ENCODE measurements at regions not wholly inside any gene's neighbourhood (a gene's known extent, or its start where the extent isn't known, plus 50 kb on each side); places are given as distances from the start of the nearest gene placed in this dataset.

DNA sequence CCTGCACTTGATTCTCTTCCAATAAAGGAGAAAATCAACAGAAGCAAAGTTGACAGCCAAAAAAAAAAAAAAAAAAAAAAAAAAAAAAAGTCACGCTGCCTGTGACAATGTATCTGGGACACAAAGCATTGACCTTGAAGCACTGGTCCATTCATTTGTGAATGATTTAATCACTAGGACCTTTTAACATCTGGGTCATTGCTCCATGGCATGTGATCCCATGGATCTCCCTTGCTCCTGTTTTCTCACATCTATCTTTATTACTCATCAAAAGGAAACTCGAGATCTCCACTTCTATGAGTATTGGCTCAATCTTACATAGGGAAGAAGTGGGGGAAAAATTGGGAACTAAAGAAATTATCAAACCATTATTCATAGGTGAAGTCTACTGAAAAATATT lies 89.6 kb upstream of the SMIM30 start:
- H3K4me1 ChIP-seq (ENCODE audit: insufficient read depth, low read length): no peaks in the 10 kb centered on the region
- H4K20me1 ChIP-seq (ENCODE audit: insufficient read depth, low read length): no peaks in the 10 kb centered on the region
- H3K4me3 ChIP-seq (ENCODE audit: insufficient read depth, low read length): no peak overlapping the region
- DNase-seq (ENCODE audit: insufficient read length, low spot score, missing footprints): no peak
- no peak overlapping the region for H3K27ac ChIP-seq (ENCODE audit: low read depth, low read length)
- H3K79me2 ChIP-seq (ENCODE audit: insufficient read depth, low read length): no peaks in the 10 kb centered on the region
- H2AFZ ChIP-seq (ENCODE audit: low read length): no peak overlapping the region
- H3K27me3 ChIP-seq (ENCODE audit: insufficient read depth, low read length): no peaks in the 10 kb centered on the region
- no peaks in the 10 kb centered on the region for H3K36me3 ChIP-seq (ENCODE audit: insufficient read depth, low read length)
- H3K4me2 ChIP-seq (ENCODE audit: insufficient read depth, low read length): no peak overlapping the region
- TF ChIP-seq, protein P1, sequence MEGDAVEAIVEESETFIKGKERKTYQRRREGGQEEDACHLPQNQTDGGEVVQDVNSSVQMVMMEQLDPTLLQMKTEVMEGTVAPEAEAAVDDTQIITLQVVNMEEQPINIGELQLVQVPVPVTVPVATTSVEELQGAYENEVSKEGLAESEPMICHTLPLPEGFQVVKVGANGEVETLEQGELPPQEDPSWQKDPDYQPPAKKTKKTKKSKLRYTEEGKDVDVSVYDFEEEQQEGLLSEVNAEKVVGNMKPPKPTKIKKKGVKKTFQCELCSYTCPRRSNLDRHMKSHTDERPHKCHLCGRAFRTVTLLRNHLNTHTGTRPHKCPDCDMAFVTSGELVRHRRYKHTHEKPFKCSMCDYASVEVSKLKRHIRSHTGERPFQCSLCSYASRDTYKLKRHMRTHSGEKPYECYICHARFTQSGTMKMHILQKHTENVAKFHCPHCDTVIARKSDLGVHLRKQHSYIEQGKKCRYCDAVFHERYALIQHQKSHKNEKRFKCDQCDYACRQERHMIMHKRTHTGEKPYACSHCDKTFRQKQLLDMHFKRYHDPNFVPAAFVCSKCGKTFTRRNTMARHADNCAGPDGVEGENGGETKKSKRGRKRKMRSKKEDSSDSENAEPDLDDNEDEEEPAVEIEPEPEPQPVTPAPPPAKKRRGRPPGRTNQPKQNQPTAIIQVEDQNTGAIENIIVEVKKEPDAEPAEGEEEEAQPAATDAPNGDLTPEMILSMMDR (IDR thresholded peaks at IDR 0.05; ENCODE audit: extremely low read depth, low read depth, low read length): no peak
- H3K9me3 ChIP-seq (ENCODE audit: low read depth, low read length): no peaks in the 10 kb centered on the region

DNA sequence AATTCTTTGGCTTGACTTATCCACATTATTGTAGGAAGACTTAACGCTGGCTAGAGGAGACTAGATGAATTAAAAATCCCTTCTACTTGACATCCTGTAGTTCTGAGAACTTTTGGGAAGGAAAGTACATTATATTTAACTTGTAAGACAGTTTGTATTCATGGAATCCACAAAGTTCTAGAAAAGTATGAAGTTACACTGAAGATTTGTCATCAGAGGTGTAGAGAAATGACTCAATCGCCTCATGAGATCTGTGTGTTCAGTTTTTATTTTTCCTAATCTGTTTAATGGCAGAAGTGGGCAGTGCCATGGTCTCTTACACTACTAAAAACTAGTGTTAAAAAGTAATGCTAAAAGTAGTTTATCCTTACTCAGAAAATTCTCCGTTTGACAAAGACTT lies 89.1 kb upstream of the SMIM30 start:
- H3K4me3 ChIP-seq (ENCODE audit: insufficient read depth, low read length): no peak overlapping the region
- H3K27ac ChIP-seq (ENCODE audit: low read depth, low read length): no peak overlapping the region
- DNase-seq (ENCODE audit: insufficient read length, low spot score, missing footprints): no peak
- H3K36me3 ChIP-seq (ENCODE audit: insufficient read depth, low read length): no peaks in the 10 kb centered on the region
- no peaks in the 10 kb centered on the region for H3K4me1 ChIP-seq (ENCODE audit: insufficient read depth, low read length)
- TF ChIP-seq, protein P1 (IDR thresholded peaks at IDR 0.05; ENCODE audit: extremely low read depth, low read depth, low read length): no peak
- no peak overlapping the region for H3K4me2 ChIP-seq (ENCODE audit: insufficient read depth, low read length)
- H4K20me1 ChIP-seq (ENCODE audit: insufficient read depth, low read length): no peaks in the 10 kb centered on the region
- no peaks in the 10 kb centered on the region for H3K79me2 ChIP-seq (ENCODE audit: insufficient read depth, low read length)
- H3K9me3 ChIP-seq (ENCODE audit: low read depth, low read length): no peaks in the 10 kb centered on the region
- H3K27me3 ChIP-seq (ENCODE audit: insufficient read depth, low read length): no peaks in the 10 kb centered on the region
- no peak overlapping the region for H2AFZ ChIP-seq (ENCODE audit: low read length)

DNA sequence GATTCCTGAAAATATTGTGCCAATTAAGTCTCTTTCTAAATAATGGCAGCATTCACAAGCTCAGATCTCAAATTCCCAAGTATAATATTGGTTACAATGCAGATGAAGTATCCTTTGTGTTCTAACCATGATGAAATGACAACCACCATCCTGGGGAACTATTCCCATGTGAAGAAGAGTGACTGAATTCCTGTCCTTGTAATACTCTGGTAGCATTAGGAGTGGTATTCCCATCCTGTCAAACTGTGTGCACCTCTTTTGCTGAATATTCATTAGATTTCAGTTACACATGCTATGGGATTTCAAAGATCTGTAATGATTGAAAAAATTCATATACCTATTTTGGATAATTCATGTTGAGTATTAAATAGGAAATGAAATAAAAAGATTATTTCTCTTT lies 86.1 kb upstream of the SMIM30 start:
- H3K4me2 ChIP-seq (ENCODE audit: insufficient read depth, low read length): no peak overlapping the region
- no peak for DNase-seq (ENCODE audit: insufficient read length, low spot score, missing footprints)
- H3K4me1 ChIP-seq (ENCODE audit: insufficient read depth, low read length): no peaks in the 10 kb centered on the region
- H3K79me2 ChIP-seq (ENCODE audit: insufficient read depth, low read length): no peaks in the 10 kb centered on the region
- H2AFZ ChIP-seq (ENCODE audit: low read length): no peak overlapping the region
- H3K4me3 ChIP-seq (ENCODE audit: insufficient read depth, low read length): no peak overlapping the region
- no peaks in the 10 kb centered on the region for H3K9me3 ChIP-seq (ENCODE audit: low read depth, low read length)
- H3K36me3 ChIP-seq (ENCODE audit: insufficient read depth, low read length): no peaks in the 10 kb centered on the region
- H3K27me3 ChIP-seq (ENCODE audit: insufficient read depth, low read length): no peaks in the 10 kb centered on the region
- TF ChIP-seq, protein P1 (IDR thresholded peaks at IDR 0.05; ENCODE audit: extremely low read depth, low read depth, low read length): no peak
- no peaks in the 10 kb centered on the region for H4K20me1 ChIP-seq (ENCODE audit: insufficient read depth, low read length)
- H3K27ac ChIP-seq (ENCODE audit: low read depth, low read length): no peak overlapping the region

DNA sequence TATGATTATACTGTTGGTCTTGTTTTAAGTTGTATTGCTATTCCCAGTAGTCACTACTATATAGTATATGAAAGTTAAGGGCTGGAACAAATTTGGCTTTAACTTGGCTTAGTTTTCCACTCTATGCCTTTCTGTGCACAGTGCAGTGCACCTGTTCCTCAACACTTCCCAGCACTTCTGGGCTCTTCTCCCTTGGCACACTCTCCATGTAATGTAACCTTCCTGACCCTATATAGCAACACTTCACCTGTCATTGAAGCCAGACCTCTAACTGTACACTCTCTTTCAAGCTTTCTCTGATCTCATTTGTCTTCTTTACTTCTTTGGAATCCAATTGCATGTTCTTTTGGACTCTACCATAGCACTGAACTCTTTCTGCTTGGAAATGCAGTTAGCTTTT lies 83.9 kb upstream of the SMIM30 start:
- Histone ChIP-seq H3K79me2 (ENCODE audit: insufficient read depth, low read length) (no peaks in the 10 kb centered on the region), H3K4me1 (ENCODE audit: insufficient read depth, low read length) (peaks cover 6% of the 10 kb centered on the region), H3K27me3 (ENCODE audit: insufficient read depth, low read length) (no peaks in the 10 kb centered on the region), H4K20me1 (ENCODE audit: insufficient read depth, low read length) (no peaks in the 10 kb centered on the region), H3K9me3 (ENCODE audit: low read depth, low read length) (no peaks in the 10 kb centered on the region), H3K4me2 (ENCODE audit: insufficient read depth, low read length) (no peak overlapping the region), H3K4me3 (ENCODE audit: insufficient read depth, low read length) (no peak overlapping the region), H2AFZ (ENCODE audit: low read length) (no peak overlapping the region), H3K27ac (ENCODE audit: low read depth, low read length) (no peak overlapping the region), H3K36me3 (ENCODE audit: insufficient read depth, low read length) (no peaks in the 10 kb centered on the region)
- TF ChIP-seq, protein P1 (IDR thresholded peaks at IDR 0.05; ENCODE audit: extremely low read depth, low read depth, low read length): no peak
- no peak for DNase-seq (ENCODE audit: insufficient read length, low spot score, missing footprints)
